OCI-LY7 (cell line): ENCODE measurements at regions not wholly inside any gene's neighbourhood (a gene's known extent, or its start where the extent isn't known, plus 50 kb on each side); places are given as distances from the start of the nearest gene placed in this dataset.

ENCODE experiments used
- BruUV-seq: library from RNA; stranded (reverse); fragments of 400-500 nt; replicated peaks from 2 replicates; lab custom pipeline; 2021; lab: Mats Ljungman, UMichigan
- CTCF ChIA-PET: fragments of 300-600 bp; sonication (Branson Sonifier 250); formaldehyde crosslinking; loops from one replicate; lab custom pipeline; 2022; ENCODE audit warnings: antibody characterized with exemption; ENCODE audit not compliant: unreplicated experiment; lab: Charles Lee
- POLR2A ChIA-PET: fragments of 300-600 bp; sonication (Branson Sonifier 250); formaldehyde crosslinking; loops from one replicate; lab custom pipeline; 2022; ENCODE audit warnings: antibody characterized with exemption; lab: Charles Lee
- DNase-seq: peaks from one replicate; pipeline ENCODE4 v3.0.0-alpha.2; 2015; ENCODE audit warnings: low spot score
- H2AFZ ChIP-seq: fragments of 200-600 bp; sonication (generic), shearing (Covaris generic); 2 replicates; pipeline ENCODE4 v1.6.1; 2014; ENCODE audit warnings: mild to moderate bottlenecking, antibody characterized with exemption, low read length, moderate library complexity
- H3K27ac ChIP-seq: fragments of 200-600 bp; sonication (generic); 2 replicates; pipeline ENCODE4 v1.5.1; 2014; ENCODE audit warnings: mixed run types, low read depth, mild to moderate bottlenecking, moderate library complexity, low read length, inconsistent platforms; ENCODE audit not compliant: poor library complexity, severe bottlenecking
- H3K36me3 ChIP-seq: fragments of 200-600 bp; sonication (generic); 2 replicates; pipeline ENCODE4 v1.6.1; 2014; ENCODE audit warnings: mild to moderate bottlenecking, antibody characterized with exemption, low read length, moderate library complexity, mixed read lengths; ENCODE audit not compliant: insufficient read depth
- H3K4me1 ChIP-seq: fragments of 200-600 bp; sonication (generic); 2 replicates; pipeline ENCODE4 v1.5.1; 2014; ENCODE audit warnings: mild to moderate bottlenecking, low read length; ENCODE audit not compliant: insufficient read depth, poor library complexity, severe bottlenecking
- H3K4me2 ChIP-seq: fragments of 200-600 bp; sonication (generic); 2 replicates; pipeline ENCODE4 v1.6.1; 2014; ENCODE audit warnings: mild to moderate bottlenecking, low read length
- H3K4me3 ChIP-seq: fragments of 200-600 bp; sonication (generic); 2 replicates; pipeline ENCODE4 v1.5.1; 2014; ENCODE audit warnings: mild to moderate bottlenecking, low read depth, low read length; ENCODE audit not compliant: poor library complexity, severe bottlenecking
- H3K79me2 ChIP-seq: fragments of 200-600 bp; sonication (generic); 2 replicates; pipeline ENCODE4 v1.6.1; 2016; ENCODE audit warnings: low read depth, mild to moderate bottlenecking, low read length, moderate library complexity, mixed read lengths; ENCODE audit not compliant: insufficient read depth
- H3K9me2 ChIP-seq: fragments of 200-600 bp; sonication (generic); 2 replicates; pipeline ENCODE4 v1.6.1; 2016; ENCODE audit warnings: mild to moderate bottlenecking, low read length, mixed read lengths; ENCODE audit not compliant: insufficient read depth
- H3K9me3 ChIP-seq: fragments of 200-600 bp; sonication (generic); 2 replicates; pipeline ENCODE4 v1.6.1; 2014; ENCODE audit warnings: mild to moderate bottlenecking, mixed run types, low read length, mixed read lengths
- H4K20me1 ChIP-seq: fragments of 200-600 bp; sonication (generic); 2 replicates; pipeline ENCODE4 v1.6.1; 2014; ENCODE audit warnings: mild to moderate bottlenecking, antibody characterized with exemption, low read length, moderate library complexity, mixed read lengths; ENCODE audit not compliant: insufficient read depth
- EZH2phosphoT487 ChIP-seq: fragments of 200-600 bp; sonication (generic); IDR thresholded peaks from 2 replicates; pipeline ENCODE4 v1.6.1; 2018; ENCODE audit warnings: low read depth, borderline replicate concordance, mild to moderate bottlenecking, mixed run types, antibody characterized with exemption, low read length, moderate library complexity, mixed read lengths
- intact Hi-C: fragments of 100-400 bp; cut with micrococcal nuclease; formaldehyde crosslinking; loops from one replicate; pipeline ENCODE4 v1.10.0; 2022; ENCODE audit not compliant: unreplicated experiment
- TF ChIP-seq, protein P1 (sequence below): fragments of 200-600 bp; sonication (generic); conservative IDR thresholded peaks from 2 replicates; pipeline ENCODE4 v1.5.1; 2014; ENCODE audit warnings: mild to moderate bottlenecking, antibody characterized with exemption, low read length, moderate library complexity, mixed read lengths

DNA sequence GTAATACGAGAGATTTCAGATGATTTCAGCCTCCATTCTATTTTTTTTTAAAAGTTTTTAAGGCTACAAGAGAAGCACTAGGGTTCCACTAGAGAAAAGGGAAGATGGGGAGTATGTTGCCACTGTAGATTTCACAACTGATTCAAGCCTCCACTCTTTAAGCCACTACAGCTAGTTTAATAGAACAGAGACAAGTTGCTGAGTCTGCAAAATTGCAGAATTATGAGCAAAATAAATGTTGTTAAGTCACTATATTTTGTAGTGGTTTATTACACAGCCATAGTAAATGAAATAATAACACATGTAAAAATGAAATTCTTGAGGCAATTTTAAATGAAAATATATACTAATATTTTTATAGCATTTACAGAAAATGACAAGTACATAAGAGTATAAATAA, 96.0 kb upstream of the POT1 start:
- no peak overlapping the region for H3K4me3 ChIP-seq
- BruUV-seq, result no TSS peak
- no peaks in the 10 kb centered on the region for H3K4me1 ChIP-seq
- no peaks in the 10 kb centered on the region for H3K9me2 ChIP-seq
- no peak overlapping the region for H2AFZ ChIP-seq
- no peak overlapping the region for H3K27ac ChIP-seq
- CTCF ChIA-PET, result no interaction called here
- no peaks in the 10 kb centered on the region for H3K9me3 ChIP-seq
- H3K4me2 ChIP-seq, result no peak overlapping the region
- H3K79me2 ChIP-seq, result no peaks in the 10 kb centered on the region
- TF ChIP-seq EZH2phosphoT487, result no peak
- TF ChIP-seq, protein P1, sequence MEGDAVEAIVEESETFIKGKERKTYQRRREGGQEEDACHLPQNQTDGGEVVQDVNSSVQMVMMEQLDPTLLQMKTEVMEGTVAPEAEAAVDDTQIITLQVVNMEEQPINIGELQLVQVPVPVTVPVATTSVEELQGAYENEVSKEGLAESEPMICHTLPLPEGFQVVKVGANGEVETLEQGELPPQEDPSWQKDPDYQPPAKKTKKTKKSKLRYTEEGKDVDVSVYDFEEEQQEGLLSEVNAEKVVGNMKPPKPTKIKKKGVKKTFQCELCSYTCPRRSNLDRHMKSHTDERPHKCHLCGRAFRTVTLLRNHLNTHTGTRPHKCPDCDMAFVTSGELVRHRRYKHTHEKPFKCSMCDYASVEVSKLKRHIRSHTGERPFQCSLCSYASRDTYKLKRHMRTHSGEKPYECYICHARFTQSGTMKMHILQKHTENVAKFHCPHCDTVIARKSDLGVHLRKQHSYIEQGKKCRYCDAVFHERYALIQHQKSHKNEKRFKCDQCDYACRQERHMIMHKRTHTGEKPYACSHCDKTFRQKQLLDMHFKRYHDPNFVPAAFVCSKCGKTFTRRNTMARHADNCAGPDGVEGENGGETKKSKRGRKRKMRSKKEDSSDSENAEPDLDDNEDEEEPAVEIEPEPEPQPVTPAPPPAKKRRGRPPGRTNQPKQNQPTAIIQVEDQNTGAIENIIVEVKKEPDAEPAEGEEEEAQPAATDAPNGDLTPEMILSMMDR, result no peak
- no peak for DNase-seq
- intact Hi-C loops, result no loop called here
- no peaks in the 10 kb centered on the region for H3K36me3 ChIP-seq
- no peaks in the 10 kb centered on the region for H4K20me1 ChIP-seq
- POLR2A ChIA-PET, result no interaction called here

DNA sequence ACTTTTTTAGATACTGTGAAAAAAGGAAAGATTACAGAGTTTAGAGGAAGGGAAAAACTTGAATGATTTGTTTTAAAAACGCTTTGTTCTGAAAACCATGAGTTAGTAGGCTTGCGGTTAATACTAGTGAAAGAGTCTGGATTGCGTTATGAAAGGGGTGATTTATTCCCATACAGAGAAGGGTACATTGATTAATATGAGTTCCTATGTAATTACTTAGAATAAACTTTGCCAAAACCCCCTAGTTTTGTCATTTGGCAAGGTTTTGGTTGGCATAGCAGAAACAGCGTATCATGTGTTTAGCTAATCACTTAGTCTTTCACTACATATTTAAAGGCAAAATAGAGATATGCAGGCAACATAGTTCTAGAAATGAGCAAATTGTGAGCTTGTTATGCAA, 91.2 kb upstream of the POT1 start:
- ChIA-PET POLR2A (interaction anchor here (0.8 kb wide), 1 partner anchor 20 kb away, joined by 3 read pairs; no protein-coding TSS in a partner anchor), CTCF (no interaction called here)
- BruUV-seq, result no TSS peak
- H3K79me2 ChIP-seq, result no peaks in the 10 kb centered on the region
- no peaks in the 10 kb centered on the region for H3K9me3 ChIP-seq
- H3K4me1 ChIP-seq, result no peaks in the 10 kb centered on the region
- no peaks in the 10 kb centered on the region for H3K36me3 ChIP-seq
- H2AFZ ChIP-seq, result no peak overlapping the region
- TF ChIP-seq EZH2phosphoT487, result no peak
- TF ChIP-seq, protein P1, result no peak
- intact Hi-C loops, result no loop called here
- no peak overlapping the region for H3K4me2 ChIP-seq
- no peak for DNase-seq
- H3K9me2 ChIP-seq, result no peaks in the 10 kb centered on the region
- H3K27ac ChIP-seq, result no peak overlapping the region
- H3K4me3 ChIP-seq, result no peak overlapping the region
- no peaks in the 10 kb centered on the region for H4K20me1 ChIP-seq

DNA sequence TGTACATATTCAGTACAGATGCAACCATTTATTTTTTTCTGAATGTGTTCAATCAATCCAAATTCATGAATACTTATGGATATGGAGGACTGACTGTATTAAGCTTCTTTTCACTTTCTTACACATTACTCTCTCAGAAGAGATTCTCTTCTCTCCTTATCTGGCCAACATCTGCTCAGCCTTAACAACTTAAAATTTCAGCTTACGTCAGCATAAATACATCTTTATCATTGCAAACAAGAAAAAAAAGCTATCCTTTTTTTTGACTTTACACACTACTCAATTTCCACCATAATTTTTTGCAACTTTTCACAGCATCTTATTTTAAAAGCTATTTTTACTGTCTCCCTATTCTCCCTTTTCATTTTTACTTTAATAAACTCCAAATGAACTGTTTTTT, 80.9 kb upstream of the POT1 start:
- CTCF ChIA-PET, result no interaction called here
- H3K36me3 ChIP-seq, result no peaks in the 10 kb centered on the region
- no peaks in the 10 kb centered on the region for H3K79me2 ChIP-seq
- POLR2A ChIA-PET, result interaction anchor here (0.6 kb wide), 3 partner anchors 55 to 1342 kb away, joined by 3 read pairs; no protein-coding TSS in a partner anchor
- H3K4me3 ChIP-seq, result no peak overlapping the region
- H3K4me1 ChIP-seq, result no peaks in the 10 kb centered on the region
- no peaks in the 10 kb centered on the region for H3K9me2 ChIP-seq
- no peaks in the 10 kb centered on the region for H3K9me3 ChIP-seq
- BruUV-seq, result no TSS peak
- TF ChIP-seq, protein P1, result no peak
- TF ChIP-seq EZH2phosphoT487, result no peak
- intact Hi-C loops, result no loop called here
- H3K4me2 ChIP-seq, result no peak overlapping the region
- H2AFZ ChIP-seq, result no peak overlapping the region
- no peak overlapping the region for H3K27ac ChIP-seq
- DNase-seq, result no peak
- H4K20me1 ChIP-seq, result no peaks in the 10 kb centered on the region
